Activated CD4-positive, CD25-positive, alpha-beta regulatory T cell treated with anti-CD3 and anti-CD28 coated beads, Interleukin-2, amount 50 U/mL, for 72 hours (primary cell): ENCODE measurements at regions not wholly inside any gene's neighbourhood (a gene's known extent, or its start where the extent isn't known, plus 50 kb on each side); places are given as distances from the start of the nearest gene placed in this dataset.
A peak's percentile ranks its signal among the peaks of the same experiment; 100 is the strongest.

Experiments used
- DNase-seq: peaks from one replicate; pipeline ENCODE4 v3.0.0; 2021

DNA sequence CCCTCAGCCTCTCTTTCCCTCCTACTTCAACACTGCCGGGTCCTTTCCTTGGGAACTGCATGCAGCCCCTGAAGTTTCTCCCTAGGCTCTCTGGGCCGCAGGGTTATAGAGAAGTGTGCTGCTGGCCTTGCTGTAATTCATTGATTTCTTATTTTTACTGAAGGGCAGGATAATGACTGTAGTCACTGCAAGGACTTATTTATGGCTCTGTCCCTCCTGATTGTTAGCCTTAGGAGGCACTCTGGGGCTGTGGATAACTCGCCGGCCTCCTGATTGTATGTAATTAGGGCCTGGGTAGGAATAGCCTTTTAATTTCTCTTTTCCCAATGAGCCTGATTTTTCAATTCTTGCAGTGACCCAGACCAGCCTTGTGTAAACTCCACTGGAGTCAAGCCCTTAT lies 138.3 kb upstream of the CDH13 start:
- no peak for DNase-seq

DNA sequence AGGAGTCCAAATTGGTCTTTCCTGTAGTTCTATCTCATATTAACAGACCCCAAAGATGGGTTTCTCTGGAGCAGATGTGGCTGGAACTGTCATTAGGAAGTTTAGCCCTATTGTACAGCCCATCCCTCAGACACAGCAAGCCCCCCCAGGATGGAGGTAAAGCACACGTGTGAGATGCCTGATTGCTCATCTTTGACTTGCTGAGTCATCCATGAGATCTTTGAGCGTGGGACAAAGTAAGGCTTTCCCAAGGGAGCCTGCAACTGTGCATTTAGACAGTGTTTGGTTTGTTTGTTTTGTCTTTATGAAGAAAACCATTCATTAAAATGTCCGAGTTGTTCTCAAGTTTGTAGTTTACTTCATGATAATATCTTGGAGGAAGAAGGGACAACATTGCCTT lies 145.3 kb upstream of the CDH13 start:
- DNase-seq, result no peak

DNA sequence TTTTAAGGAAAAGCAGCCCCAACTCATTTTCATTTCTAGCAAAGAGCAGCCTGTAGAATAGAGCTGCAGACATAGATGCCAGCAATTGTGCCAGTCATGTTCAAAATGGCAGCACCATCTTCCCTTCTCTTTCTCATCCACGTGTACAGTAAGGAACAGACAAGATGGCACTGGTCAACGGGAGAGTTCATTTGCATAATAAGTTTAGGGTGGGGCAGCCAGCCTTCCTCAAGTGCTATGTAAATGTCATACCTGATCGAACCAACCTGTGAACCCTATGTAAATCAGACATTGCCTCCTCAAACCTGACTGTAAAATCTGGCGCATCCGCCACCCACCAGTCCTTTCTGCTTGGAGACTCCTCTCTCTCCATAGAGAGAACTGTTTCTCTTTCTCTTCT lies 150.0 kb upstream of the CDH13 start:
- no peak for DNase-seq

DNA sequence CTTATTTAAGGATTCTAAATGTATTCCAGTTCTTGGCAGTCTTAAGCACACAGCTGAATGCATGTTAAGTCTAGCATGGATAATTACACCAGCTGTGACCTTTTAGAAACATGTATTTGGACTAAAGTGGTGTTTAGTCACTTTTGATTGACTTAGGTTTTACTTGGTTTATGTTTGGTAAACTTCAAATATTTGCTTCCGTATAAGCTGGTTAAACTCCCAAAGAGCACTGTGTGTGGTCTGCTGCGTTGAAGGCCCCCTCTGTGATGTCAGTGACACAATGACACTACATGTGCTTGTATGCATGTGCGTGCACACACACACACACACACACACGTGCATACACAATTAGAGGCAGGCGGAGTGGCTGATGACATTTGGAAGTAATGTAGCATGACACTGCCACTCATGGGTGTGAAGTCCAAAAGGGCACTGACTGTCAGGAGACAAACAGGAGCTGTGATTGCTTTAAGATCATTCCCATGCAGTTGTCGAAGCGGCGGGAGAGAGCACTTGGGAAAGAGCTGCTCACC lies 156.1 kb upstream of the CDH13 start:
- DNase-seq, result no peak

DNA sequence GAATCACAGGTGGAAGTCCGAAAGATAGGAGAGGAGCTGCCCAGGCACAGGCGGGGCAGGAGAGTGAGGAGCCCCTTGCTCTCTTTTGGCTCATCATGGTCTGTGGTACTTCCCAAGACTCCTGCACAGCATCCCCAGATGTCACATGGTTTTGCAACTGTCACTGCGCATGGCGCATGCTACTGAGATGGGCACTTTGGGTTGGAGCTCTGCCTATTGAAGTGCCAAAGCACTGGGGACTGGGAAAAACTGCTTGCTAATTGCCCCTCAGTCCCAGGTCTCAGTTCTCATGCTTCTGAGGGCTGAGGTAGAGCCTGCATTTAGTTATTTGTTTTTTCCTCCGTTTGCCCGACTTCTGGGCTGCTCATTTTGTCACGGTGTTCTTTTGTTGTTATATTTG lies 156.8 kb upstream of the CDH13 start:
- no peak for DNase-seq

DNA sequence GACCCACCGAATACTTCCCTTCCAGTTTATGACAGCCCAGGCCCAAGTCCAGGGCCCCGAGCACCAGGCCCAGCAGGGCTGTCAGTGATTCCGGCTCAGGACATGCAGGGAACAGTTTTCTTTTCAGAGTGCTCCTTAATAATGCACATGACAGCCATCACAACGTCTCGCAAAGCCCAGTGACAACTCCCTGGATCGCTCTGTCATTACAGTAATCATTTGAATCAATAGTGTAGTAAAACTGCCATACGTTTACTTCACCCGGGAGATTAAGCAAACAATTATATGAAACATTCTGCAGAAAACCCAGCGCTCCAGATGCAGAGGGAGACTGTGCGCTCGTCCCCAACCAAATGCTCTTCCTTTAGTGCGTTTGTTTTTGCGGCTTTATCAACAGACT lies 162.6 kb upstream of the CDH13 start:
- DNase-seq, result no peak

DNA sequence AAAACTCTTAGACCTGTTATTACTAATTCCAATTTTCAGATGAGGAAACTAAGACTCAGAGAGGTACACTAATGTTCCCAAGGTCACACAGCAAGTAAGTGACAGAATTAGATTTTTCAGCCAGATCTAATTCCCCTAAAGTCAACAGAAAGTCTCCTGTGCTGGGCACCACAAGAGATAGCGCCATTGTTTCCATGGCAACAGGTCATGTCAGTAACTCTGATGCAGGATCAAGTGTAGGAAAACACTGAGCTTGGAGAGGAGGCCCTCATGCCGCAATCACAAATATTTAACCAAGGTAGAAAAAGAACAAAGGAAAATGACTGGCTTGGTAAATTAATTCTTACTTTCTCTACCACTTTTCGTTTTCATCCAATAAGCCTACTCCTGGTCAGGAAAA lies 166.0 kb upstream of the CDH13 start:
- no peak for DNase-seq

DNA sequence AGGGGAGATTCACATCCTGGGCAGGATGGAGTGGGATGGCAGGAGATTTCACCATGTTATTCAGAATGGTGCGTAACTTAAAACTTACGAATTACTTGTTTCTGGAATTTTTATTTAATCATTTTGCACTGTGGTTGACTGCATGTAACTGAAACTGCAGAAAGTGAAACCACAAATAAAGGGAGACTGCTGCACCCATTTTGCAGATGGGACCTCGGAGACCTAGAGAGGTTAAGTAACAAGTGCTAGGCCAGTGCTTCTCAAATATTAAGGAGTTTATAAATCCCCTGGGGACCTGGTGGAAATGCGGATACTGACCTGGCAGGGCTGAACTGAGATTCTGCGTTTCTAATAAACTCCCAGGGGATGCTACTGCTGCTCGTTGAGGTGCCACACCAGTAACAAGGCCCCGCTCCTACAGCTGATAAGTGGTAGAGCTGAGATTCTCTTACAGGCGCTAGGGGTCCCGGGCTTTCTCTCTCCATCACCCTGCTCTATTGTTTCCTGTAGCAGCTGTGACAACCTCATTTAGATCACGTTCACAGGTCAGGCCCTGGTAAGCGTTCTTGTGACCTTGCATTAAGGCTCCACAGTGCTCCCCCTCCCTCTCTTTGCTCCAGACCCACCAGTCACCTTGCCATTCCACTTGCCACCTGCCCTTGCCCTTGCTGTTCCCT lies 167.1 kb upstream of the CDH13 start:
- DNase-seq, result no peak

DNA sequence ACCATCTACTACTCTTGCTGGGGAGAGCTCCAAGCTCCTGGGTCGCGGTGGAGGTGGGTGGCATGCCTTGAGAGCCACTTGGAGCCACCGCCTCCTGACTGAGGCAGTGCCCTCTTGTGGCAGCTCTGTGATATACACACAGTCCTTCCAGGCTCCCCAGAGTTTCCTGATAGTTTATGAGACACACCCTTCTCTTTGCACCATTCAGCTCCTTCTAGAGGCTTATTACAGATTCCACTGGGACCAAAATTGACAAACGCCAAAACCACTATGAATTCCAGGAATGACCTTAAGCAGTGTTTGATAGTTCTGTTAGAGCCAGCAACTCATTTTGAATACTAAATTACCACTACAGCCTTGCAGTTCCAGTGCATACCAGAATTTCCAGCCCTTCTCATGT lies 170.1 kb upstream of the CDH13 start:
- DNase-seq, result peak; percentile 32

DNA sequence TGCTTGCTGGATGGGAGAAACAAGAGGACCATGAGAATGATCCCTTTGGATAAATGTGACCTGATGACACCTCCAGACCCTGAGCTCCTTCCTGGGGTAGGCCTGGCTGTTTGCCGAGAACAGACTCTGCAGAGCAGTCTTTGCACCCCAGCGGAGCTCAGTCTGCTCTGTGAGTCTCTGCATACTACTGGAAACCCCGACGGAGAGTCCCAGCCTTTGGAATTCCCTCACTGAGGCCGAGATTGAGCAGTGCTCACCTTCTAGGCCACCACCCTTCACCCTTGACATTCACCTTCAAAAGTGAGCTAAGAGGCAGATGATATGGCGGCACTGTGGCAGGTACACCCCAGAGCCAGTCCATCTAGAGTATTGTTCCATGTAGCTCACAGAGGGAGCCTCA lies 172.2 kb upstream of the CDH13 start:
- no peak for DNase-seq

DNA sequence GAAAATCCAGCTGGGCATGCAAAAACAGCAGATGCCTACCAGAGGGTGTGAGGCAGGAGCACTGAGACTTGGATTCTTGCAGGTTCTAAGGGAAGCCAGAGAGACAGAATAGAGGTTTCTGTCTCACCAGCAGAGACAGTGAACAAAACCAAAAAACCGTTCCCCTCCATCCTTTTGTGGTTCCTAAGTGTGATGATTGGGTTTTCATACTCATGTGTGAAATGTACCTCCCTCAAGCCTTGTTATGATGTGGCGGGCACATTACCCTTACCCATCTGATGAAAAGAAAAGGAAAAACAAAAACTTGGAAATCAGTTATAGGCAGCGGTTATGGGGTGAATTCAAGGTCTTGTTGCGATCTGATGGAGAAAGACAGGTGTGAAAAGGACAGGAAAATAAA lies 172.6 kb upstream of the CDH13 start:
- no peak for DNase-seq

DNA sequence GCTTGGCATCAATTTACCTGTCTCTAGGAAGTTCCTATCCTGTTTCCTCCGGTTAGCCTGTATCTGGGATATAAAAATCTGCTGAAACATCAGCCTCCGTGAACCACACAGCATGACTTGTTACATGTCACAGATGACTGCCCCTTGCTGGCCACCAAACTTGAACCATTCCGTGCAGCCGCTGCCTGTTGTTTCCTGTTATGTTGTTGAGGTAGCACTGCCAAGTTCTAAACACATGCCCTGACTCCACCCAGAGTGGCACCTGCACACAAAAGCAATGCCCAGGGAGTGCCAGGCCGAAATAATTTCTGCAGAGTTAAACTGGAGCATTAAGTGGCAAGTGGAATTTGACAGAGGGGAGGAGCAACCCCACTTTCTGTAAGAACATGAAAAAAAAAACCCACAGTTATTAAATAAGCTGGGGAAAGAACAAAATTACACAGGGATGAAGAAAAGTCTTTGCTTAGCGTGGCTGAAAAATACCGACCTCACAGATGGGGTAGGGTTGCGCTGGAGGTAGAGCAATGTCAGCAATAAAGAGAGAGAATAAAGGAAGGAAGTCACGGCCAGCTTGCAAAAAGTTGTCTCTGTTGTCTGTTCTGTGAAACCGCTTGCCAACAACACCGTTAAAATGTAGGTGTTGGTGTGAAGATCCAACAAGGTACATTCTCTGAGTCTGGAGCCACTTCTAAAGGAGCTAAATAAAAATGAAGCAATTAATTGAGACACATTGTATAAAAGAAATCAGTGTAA lies 174.6 kb upstream of the CDH13 start:
- no peak for DNase-seq

DNA sequence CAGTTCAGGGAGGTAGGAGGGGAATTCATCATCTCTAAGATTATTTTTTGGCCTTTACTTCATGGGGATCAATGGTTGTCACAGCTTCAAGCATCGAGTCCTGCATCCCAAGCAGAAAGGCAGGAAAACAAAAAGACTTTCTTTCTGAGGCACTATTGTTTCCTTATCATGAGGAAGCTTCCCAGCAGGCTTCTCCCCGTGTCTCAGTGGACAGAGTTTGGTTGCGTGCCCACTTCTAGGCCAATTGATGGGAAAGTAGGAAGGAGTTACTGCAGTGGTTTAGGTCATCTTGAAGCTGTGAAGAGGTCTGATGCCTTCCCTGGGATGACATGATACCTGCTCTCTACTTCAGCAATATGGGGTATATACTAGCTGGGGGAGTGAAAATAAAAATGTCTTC lies 175.3 kb upstream of the CDH13 start:
- DNase-seq, result no peak

DNA sequence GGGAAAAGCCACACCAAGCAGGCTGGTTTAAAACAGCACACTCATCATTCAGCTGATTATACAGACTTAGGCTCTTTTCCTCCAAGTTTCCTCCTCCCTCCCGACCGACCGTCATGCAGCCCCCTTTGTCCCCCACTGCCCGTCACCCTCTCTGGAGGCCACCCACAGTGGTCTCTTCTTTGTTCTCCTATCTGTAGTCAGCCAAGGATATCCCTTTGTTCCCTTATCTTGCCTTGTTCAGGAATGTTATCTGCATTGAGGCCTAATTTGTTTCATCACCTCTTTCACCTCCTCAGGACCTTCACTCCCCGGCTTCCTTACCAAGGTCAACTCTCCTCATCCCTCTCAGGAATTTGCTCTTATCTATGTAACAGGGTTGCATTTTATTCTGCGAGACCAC lies 186.4 kb upstream of the CDH13 start:
- DNase-seq, result no peak

DNA sequence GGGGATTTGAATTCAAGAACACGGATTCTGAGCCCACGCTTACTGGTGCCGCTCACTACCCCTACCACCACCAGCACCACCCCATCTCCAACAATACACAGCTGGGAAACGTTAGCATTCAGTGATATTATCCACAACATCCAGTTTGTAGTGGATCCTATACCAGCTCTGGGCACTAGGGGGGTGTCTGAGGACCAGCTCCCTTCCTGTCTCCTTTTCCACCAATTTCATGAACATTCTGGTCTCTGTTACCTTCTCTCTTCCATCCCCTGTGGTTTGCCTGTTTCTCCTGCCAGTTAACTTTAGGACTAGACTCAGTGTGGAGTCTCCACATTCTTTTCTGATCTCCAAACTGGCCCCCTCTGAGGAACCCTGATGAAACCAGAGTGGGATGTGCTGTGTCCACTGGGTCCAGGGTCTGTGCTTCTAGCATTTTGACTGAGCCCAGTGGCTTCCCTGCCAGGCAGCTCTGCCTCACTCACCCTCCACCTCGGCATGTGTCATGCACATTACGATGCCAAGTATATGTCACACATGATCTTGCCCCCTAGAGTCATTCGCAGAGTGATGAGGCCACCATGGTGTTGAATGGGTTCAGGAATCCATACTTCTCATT lies 187.0 kb upstream of the CDH13 start:
- DNase-seq, result no peak

DNA sequence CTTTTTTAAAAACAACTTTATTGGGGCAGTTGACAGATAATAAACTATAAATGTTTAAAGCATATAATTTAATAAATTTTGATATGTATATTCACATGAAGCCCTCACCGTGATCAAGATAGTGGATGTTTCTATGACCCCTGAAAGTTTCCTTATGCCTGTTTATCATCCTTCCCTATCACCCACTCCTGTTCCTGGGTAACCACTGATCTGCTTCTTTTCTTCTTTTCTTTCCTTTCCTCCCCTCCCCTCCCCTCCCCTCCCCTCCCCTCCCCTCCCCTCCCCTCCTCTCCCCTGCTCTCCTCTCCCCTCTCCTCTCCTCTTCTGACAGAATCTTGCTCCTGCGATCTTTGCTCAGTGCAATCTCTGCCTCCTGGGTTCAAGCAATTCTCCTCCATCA lies 193.7 kb upstream of the CDH13 start:
- DNase-seq, result no peak

DNA sequence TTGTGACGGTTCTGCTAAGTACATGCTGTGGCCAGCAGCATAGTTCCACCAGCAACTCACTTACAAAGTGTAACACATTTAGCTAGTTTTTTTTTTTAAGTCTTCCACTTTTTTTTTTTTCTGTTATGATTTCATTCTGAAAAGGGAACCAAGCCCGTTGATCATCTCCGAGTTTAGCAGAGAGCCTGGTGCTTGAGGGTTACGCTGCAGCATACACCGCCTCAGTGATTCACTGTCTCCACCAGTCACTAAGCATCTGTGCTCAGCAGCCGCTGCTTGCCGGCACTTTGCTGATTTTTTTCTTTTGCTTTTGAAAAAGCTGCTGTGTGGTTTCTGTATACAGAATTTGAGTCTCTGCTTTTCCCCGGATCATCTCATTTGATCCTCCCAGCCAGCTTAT lies 194.5 kb upstream of the CDH13 start:
- no peak for DNase-seq

DNA sequence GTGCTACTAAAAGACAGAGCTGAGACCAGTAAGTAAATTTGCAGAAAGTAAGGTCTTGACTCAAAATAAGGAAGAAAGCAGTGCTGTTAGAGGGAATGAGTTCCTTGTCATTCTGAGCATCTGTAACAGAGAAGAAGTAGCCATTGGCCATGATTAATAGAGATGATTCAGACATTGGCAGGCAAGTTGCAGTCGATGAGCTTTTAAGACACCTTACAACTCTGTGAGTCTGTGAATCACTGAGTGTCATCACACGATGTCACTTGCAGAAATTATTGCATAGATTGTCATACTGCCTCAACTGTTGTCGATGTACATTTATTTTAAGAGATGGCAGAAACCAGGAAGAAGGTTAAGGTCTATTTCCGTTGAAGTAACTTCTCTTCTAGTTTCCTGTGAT lies 201.1 kb upstream of the CDH13 start:
- no peak for DNase-seq

DNA sequence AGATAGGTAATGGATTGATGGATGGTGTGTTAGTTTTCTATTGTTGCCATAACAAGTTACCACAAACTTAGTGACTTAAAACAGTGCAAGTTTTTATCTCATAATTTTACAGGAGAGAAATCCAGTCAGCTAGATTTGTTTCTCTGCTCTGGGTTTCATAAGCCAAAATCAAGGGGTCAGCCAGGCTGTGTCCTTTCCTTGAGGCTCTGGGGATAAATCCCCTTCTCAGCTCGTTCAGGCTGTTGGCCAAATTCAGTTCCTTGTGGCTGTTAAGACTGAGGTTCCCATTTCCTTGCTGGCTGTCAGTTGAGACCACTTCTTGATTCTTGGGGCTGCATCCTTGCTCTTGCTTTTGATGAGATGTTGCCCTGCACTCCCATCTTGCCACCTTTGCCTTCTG lies 204.9 kb upstream of the CDH13 start:
- no peak for DNase-seq

DNA sequence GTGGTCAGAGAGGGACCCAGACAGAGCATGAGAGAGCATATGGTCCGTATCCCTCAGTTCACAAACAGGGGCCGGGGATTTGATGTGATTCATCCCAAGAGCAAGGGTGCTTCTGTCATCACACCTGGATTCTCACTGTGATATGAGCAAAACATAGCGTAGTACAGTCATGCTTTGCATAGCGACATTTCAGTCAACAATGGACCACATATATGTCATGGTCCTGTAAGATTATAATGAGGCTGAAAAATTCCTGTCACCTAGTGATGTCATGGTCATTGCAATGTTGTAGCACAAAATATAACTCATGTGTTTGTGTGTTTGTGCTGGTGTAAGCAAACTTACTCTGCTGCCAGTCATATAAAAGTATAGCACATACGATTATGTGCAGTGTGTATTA lies 207.4 kb upstream of the CDH13 start:
- DNase-seq, result no peak

DNA sequence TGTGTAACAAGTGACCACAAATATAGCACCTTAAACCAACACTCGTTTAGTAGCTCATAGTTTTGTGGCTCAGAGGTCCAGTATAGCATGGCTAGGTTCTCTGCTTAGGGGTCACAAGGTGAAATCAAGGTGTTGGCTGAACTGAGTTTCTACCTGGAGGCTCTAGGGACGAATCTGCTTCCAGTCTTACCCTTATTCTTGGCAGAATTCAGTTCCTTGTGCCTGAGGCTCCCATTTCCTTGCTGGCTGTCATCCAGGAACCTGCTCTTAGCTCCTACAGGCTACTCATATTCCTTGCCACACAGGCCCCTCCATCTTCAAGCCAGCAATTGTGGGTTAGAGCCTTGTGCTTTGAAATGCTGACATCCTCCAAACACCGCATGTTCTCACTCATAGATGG lies 212.3 kb upstream of the CDH13 start:
- DNase-seq, result no peak

DNA sequence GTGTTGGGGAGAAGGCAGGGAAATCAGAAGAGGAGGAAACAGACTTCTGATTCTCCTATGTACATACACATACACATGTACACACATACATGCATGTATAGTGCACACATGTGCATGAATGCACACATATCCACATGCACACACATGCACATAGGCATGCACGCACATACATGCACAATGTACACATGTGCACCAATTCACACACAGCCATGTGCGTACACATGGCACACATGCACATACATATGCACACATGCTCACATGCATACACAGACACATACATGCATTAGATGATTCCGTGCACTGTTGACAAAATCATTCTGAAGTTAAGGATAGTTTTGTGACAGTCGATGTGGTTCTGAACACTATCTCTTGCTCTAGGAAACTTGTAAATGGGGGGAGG lies 214.0 kb upstream of the CDH13 start:
- DNase-seq, result no peak

DNA sequence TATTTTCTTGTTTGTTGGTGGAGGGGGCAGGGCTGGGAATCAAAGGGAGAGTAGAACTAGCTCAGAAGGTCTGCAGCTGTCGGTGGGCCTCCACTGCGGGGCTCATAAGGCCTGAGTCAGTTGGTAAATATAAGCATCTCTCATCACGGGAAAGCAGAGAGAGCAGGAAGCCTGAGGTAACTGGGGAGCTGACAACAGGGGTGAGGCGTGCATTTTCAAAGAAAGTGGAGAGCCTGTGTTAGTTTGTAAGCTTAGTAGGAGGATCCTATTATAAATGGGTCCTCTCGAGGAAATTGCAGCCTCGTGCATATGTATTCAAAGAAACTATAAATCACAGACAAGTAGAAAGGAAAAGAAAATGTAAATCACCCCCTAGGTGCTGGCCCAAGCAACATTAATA lies 221.0 kb upstream of the CDH13 start:
- DNase-seq, result no peak

DNA sequence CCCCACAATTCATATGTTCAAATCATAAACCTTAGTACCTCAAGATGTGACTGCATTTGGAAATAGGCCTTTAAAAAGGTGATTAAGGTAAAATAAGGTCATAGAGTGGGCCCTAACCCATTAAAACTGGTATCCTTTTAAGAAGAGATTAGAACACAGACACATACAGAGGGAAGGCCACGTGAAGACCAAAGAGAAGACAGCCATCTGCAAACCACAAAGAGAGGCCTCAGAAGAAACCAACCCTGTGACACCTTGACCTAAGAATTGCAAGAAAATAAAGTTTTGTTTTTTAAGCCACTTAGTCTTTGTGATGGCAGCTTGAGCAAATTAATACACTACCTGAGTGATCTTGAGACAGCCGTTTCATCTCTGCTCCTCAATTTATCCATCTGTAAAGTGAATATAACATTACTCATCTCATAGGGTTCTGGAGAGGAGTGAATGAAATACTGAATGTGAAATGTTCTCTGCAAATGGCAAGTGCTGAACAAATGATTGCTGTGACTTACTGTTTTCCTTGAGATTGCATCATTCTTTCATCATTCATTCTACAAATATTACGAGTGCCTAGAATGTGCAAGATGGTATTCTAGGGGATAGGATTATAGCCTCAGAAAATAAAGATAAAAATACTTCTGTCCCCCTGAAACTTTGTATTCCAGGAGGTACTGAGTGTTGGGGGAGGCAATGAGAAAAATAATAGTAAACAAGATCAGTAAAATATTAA lies 222.0 kb upstream of the CDH13 start:
- DNase-seq, result no peak
